Endothelial cell of umbilical vein (primary cell): ENCODE measurements at regions not wholly inside any gene's neighbourhood (a gene's known extent, or its start where the extent isn't known, plus 50 kb on each side); places are given as distances from the start of the nearest gene placed in this dataset.

Experiments
- BruUV-seq: library from RNA; stranded (reverse); fragments of 400-500 nt; replicated peaks from 2 replicates; lab custom pipeline; 2021; lab: Mats Ljungman, UMichigan
- CTCF ChIA-PET: fragments of 300-600, 350-600 bp; sonication (Branson Sonifier 250); formaldehyde crosslinking; loops from one replicate; lab custom pipeline; 2021; ENCODE audit warnings: antibody characterized with exemption, inconsistent platforms; lab: Charles Lee
- POLR2A ChIA-PET: fragments of 300-600, 350-600 bp; sonication (Branson Sonifier 250); formaldehyde crosslinking; loops from one replicate; lab custom pipeline; 2021; ENCODE audit warnings: antibody characterized with exemption, inconsistent platforms; lab: Charles Lee
- DNase-seq: peaks from one replicate; pipeline ENCODE4 v3.0.0-alpha.2; 2011; ENCODE audit warnings: low read depth, low spot score
- FAIRE-seq: peaks from 2 replicates; lab custom pipeline; 2011; peaks lifted over from hg19 to GRCh38; lab: Jason Lieb, UNC
- H2AFZ ChIP-seq: 2 replicates; pipeline ENCODE4 v1.6.0; 2012; ENCODE audit warnings: low read depth, low read length, control low read depth, inconsistent platforms
- H3K27ac ChIP-seq: 2 replicates; pipeline ENCODE4 v1.5.1; 2011; ENCODE audit warnings: low read depth, mild to moderate bottlenecking, control low read depth, low read length, moderate library complexity; ENCODE audit not compliant: insufficient read depth
- H3K27me3 ChIP-seq, 2 experiments: 2 replicates each; pipeline versions ENCODE4 v1.6.0 to v1.6.1; 2011; ENCODE audit warnings: low read length in 2 of 2, mixed read lengths in 1 of 2; ENCODE audit not compliant: control insufficient read depth in 2 of 2, insufficient read depth in 2 of 2
- H3K36me3 ChIP-seq, 2 experiments: 2 replicates in 1 of 2; 3 replicates in 1 of 2; pipeline ENCODE4 v1.5.1; 2011; ENCODE audit warnings: low read length in 2 of 2, mild to moderate bottlenecking in 1 of 2, moderate library complexity in 1 of 2; ENCODE audit not compliant: control insufficient read depth in 2 of 2, insufficient read depth in 2 of 2; ENCODE audit errors: extremely low read depth in 1 of 2
- H3K4me1 ChIP-seq: 3 replicates; pipeline ENCODE4 v1.5.1; 2011; ENCODE audit warnings: mild to moderate bottlenecking, low read length; ENCODE audit not compliant: control insufficient read depth, insufficient read depth; ENCODE audit errors: extremely low read depth
- H3K4me2 ChIP-seq: 2 replicates; pipeline ENCODE4 v1.6.1; 2011; ENCODE audit warnings: low read length, control low read depth, mixed read lengths; ENCODE audit not compliant: insufficient read depth
- H3K4me3 ChIP-seq, 3 experiments: fragments of 200-600 bp in 1 of 3; sonication (generic), shearing (Covaris generic) in 1 of 3; replicated peaks in 1 of 3; 2 replicates each; pipeline ENCODE4 v1.5.1; 2011 to 2016; ENCODE audit warnings: control low read depth in 3 of 3, low read length in 3 of 3, mild to moderate bottlenecking in 2 of 3, inconsistent platforms in 1 of 3, low read depth in 1 of 3, moderate library complexity in 1 of 3; ENCODE audit not compliant: insufficient read depth in 1 of 3
- H3K79me2 ChIP-seq: 2 replicates; pipeline ENCODE4 v1.6.0; 2012; ENCODE audit warnings: low read length, inconsistent platforms; ENCODE audit not compliant: control insufficient read depth, insufficient read depth
- H3K9ac ChIP-seq: replicated peaks from 2 replicates; pipeline ENCODE3; 2011; ENCODE audit warnings: low read length, control low read depth; ENCODE audit not compliant: insufficient read depth; ENCODE audit errors: extremely low read depth
- H3K9me1 ChIP-seq: replicated peaks from 3 replicates; pipeline ENCODE4 v1.6.0; 2011; ENCODE audit warnings: mild to moderate bottlenecking, low read length; ENCODE audit not compliant: control insufficient read depth, insufficient read depth; ENCODE audit errors: extremely low read depth
- H3K9me3 ChIP-seq: replicated peaks from 2 replicates; pipeline ENCODE4 v1.5.1; 2012; ENCODE audit warnings: low read length, inconsistent platforms; ENCODE audit not compliant: control insufficient read depth, insufficient read depth
- H4K20me1 ChIP-seq: replicated peaks from 2 replicates; pipeline ENCODE3; 2011; ENCODE audit warnings: mild to moderate bottlenecking, low read length; ENCODE audit not compliant: control insufficient read depth, insufficient read depth; ENCODE audit errors: extremely low read depth
- EZH2 ChIP-seq: IDR thresholded peaks from 2 replicates; pipeline ENCODE4 v1.6.1; 2012; ENCODE audit warnings: borderline replicate concordance, low read depth, mild to moderate bottlenecking, moderate library complexity, low read length, inconsistent platforms; ENCODE audit not compliant: severe bottlenecking
- FOS ChIP-seq: IDR thresholded peaks from 2 replicates; pipeline ENCODE4 v1.6.1; 2011; ENCODE audit warnings: mild to moderate bottlenecking, low read length, moderate library complexity, borderline replicate concordance; ENCODE audit not compliant: insufficient read depth
- GATA2 ChIP-seq: IDR thresholded peaks from 2 replicates; pipeline ENCODE4 v1.7.0; 2011; ENCODE audit warnings: low read depth, mild to moderate bottlenecking, moderate library complexity, mixed read lengths, low read length; ENCODE audit not compliant: insufficient read length, insufficient read depth
- JUN ChIP-seq: IDR thresholded peaks from 2 replicates; pipeline ENCODE4 v1.6.1; 2011; ENCODE audit warnings: borderline replicate concordance, low read depth; ENCODE audit not compliant: insufficient read length, insufficient read depth
- MYC ChIP-seq: IDR thresholded peaks from one replicate; pipeline ENCODE4 v1.6.1; 2011; ENCODE audit warnings: mild to moderate bottlenecking, low read depth, low read length
- POLR2A ChIP-seq: IDR thresholded peaks from 2 replicates; pipeline ENCODE4 v1.6.1; 2012; ENCODE audit warnings: low read depth, mild to moderate bottlenecking, control low read depth, low read length
- POLR2AphosphoS5 ChIP-seq: IDR thresholded peaks from 2 replicates; pipeline ENCODE4 v1.6.1; 2012; ENCODE audit warnings: low read depth, mild to moderate bottlenecking, control low read depth, low read length, moderate library complexity; ENCODE audit not compliant: insufficient read depth
- dilution Hi-C: fragments of 300-500 bp; cut with MboI; formaldehyde crosslinking; loops from one replicate; pipeline ENCODE4 v1.15.0; 2019; ENCODE audit warnings: low sequenced_read_pairs; ENCODE audit not compliant: extremely low pct_ligation_motif_present
- intact Hi-C: fragments of 100-400 bp; cut with micrococcal nuclease; formaldehyde crosslinking; loops from one replicate; pipeline ENCODE4 v1.10.0; 2022
- TF ChIP-seq, protein P1 (sequence below): IDR thresholded peaks from 2 replicates; pipeline ENCODE4 v1.6.1; 2011; ENCODE audit not compliant: insufficient read depth, insufficient read length
- TF ChIP-seq, protein P2 (sequence below), 2 donors: IDR thresholded peaks; 1 replicate in 1 of 2; 2 replicates in 1 of 2; pipeline ENCODE4 v1.5.1; 2011; ENCODE audit warnings: low read length in 2 of 2, mild to moderate bottlenecking in 2 of 2, moderate library complexity in 2 of 2, control low read depth in 1 of 2, inconsistent platforms in 1 of 2, low read depth in 1 of 2; ENCODE audit not compliant: insufficient read depth in 1 of 2; ENCODE audit errors: extremely low read depth in 1 of 2

DNA sequence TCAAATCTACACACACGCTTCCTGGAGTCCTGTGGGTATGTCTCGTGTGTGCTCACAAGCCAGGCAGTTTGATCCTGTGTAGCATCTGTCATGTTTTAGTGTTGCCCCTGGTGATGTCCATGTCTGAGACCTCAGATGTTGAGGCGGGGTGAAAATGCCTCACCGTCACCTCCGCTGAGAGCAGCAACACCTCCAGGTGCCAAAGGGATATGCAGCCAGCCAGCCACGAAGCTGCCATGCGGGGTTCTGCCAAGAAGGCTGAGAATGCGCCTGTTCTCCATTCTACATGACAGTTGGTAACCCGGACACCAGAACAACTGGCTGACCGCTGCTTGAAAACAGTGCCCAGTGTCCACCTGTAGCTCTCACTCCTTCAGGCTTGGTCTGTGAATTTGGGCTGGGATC is 253.8 kb downstream of the TLE3 start:
- H3K9me1 ChIP-seq, result no peaks in the 10 kb centered on the region
- H4K20me1 ChIP-seq, result no peaks in the 10 kb centered on the region
- H3K4me2 ChIP-seq, result no peak overlapping the region
- H3K79me2 ChIP-seq, result no peaks in the 10 kb centered on the region
- no peaks in the 10 kb centered on the region for H3K36me3 ChIP-seq
- no peaks in the 10 kb centered on the region for H3K27me3 ChIP-seq
- H3K27ac ChIP-seq, result no peak overlapping the region
- no peak for DNase-seq
- dilution Hi-C loops (no loop called here), intact Hi-C loops (no loop called here)
- H3K9me3 ChIP-seq, result no peaks in the 10 kb centered on the region
- no peak for TF ChIP-seq POLR2A
- TF ChIP-seq MYC, result no peak
- TF ChIP-seq FOS, result no peak
- TF ChIP-seq, protein P1, sequence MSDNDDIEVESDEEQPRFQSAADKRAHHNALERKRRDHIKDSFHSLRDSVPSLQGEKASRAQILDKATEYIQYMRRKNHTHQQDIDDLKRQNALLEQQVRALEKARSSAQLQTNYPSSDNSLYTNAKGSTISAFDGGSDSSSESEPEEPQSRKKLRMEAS, result no peak
- no peak for TF ChIP-seq POLR2AphosphoS5
- no peak for TF ChIP-seq GATA2
- TF ChIP-seq JUN, result no peak
- no peak for TF ChIP-seq EZH2
- TF ChIP-seq, protein P2, sequence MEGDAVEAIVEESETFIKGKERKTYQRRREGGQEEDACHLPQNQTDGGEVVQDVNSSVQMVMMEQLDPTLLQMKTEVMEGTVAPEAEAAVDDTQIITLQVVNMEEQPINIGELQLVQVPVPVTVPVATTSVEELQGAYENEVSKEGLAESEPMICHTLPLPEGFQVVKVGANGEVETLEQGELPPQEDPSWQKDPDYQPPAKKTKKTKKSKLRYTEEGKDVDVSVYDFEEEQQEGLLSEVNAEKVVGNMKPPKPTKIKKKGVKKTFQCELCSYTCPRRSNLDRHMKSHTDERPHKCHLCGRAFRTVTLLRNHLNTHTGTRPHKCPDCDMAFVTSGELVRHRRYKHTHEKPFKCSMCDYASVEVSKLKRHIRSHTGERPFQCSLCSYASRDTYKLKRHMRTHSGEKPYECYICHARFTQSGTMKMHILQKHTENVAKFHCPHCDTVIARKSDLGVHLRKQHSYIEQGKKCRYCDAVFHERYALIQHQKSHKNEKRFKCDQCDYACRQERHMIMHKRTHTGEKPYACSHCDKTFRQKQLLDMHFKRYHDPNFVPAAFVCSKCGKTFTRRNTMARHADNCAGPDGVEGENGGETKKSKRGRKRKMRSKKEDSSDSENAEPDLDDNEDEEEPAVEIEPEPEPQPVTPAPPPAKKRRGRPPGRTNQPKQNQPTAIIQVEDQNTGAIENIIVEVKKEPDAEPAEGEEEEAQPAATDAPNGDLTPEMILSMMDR (IDR thresholded peaks at IDR 0.05; ENCODE audit: extremely low read depth in 1 of 2, insufficient read depth in 1 of 2, low read depth in 1 of 2, low read length in 2 of 2), result no peak
- H3K9ac ChIP-seq, result no peak overlapping the region
- no peak for FAIRE-seq
- H2AFZ ChIP-seq, result no peak overlapping the region
- no peak overlapping the region for H3K4me3 ChIP-seq
- ChIA-PET CTCF (no interaction called here), POLR2A (no interaction called here)
- H3K4me1 ChIP-seq, result no peaks in the 10 kb centered on the region
- BruUV-seq, result no TSS peak
